GM19238 (cell line): ENCODE measurements at regions not wholly inside any gene's neighbourhood (a gene's known extent, or its start where the extent isn't known, plus 50 kb on each side); places are given as distances from the start of the nearest gene placed in this dataset.

Experiments used
- DNase-seq: peaks from one replicate; pipeline ENCODE4 v3.0.0; 2011; ENCODE audit warnings: low spot score; ENCODE audit not compliant: insufficient read length

GRCh38 chr1:36555041-36555440 lies 72.3 kb upstream of the CSF3R start:
- DNase-seq = no peak

GRCh38 chr1:36554323-36554628 lies 71.6 kb upstream of the CSF3R start:
- DNase-seq = no peak

GRCh38 chr1:36553591-36554322 lies 71.0 kb upstream of the CSF3R start:
- peak; percentile 65 for DNase-seq

- DNase-seq = no peak
These were observed 60.3 kb upstream of the CSF3R start for GRCh38 chr1:36542962-36543515.

- DNase-seq = no peak
These were observed 59.6 kb upstream of the CSF3R start for GRCh38 chr1:36542024-36542961.

GRCh38 chr1:36540056-36540455 lies 57.3 kb upstream of the CSF3R start:
- no peak for DNase-seq

- no peak for DNase-seq
These were observed 56.8 kb upstream of the CSF3R start for GRCh38 chr1:36539526-36539925.

- no peak for DNase-seq
These were observed 55.3 kb upstream of the CSF3R start for GRCh38 chr1:36537991-36538390.

- DNase-seq = no peak
These were observed 54.6 kb upstream of the CSF3R start for GRCh38 chr1:36537190-36537768.

GRCh38 chr1:36536727-36537126 lies 54.0 kb upstream of the CSF3R start:
- DNase-seq = no peak

GRCh38 chr1:36534711-36535412 lies 52.1 kb upstream of the CSF3R start:
- no peak for DNase-seq

- DNase-seq = no peak
These were observed 51.2 kb upstream of the CSF3R start for GRCh38 chr1:36533897-36534296.

GRCh38 chr1:36532810-36533401 lies 50.2 kb upstream of the CSF3R start:
- DNase-seq = no peak
